ENCODE measurements at regions not wholly inside any gene's neighbourhood (a gene's known extent, or its start where the extent isn't known, plus 50 kb on each side); places are given as distances from the start of the nearest gene placed in this dataset.

DNA sequence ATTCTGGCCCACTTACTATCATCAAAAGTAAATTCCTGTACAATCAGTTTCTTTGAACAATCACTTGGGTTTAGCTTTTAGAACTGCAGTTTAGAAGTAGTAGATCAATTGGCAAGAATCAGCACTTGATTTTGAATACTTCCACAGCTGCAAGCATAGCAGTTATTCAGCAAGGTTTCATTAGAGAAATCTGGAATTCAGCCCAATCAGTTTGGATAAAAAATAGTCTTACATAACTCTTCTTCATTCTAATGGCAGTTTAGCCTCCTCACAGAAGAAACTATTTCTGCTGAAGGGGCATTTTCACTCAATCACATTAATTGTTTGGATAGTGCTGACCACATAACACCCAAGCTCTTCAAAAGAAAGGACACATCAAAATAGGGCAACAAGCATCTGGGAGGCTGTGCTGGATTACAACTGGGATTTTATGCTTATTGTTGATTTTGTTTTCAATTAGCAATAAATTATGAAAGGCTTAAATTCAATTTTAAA is 336.2 kb upstream of the PDE4D start:
- no peaks in the 10 kb centered on the region for H3K27me3 ChIP-seq
- no peaks in the 10 kb centered on the region for H3K4me1 ChIP-seq
- H3K27ac ChIP-seq = no peak overlapping the region
- intact Hi-C loops (cut with DNase I) = no loop called here
- TF ChIP-seq POLR2A (IDR thresholded peaks at IDR 0.05) (no peak), CTCF (IDR thresholded peaks at IDR 0.05) (no peak)
- no peak for DNase-seq
- H3K4me3 ChIP-seq = no peak overlapping the region
- no peaks in the 10 kb centered on the region for H3K9me3 ChIP-seq
- H3K36me3 ChIP-seq = no peaks in the 10 kb centered on the region

DNA sequence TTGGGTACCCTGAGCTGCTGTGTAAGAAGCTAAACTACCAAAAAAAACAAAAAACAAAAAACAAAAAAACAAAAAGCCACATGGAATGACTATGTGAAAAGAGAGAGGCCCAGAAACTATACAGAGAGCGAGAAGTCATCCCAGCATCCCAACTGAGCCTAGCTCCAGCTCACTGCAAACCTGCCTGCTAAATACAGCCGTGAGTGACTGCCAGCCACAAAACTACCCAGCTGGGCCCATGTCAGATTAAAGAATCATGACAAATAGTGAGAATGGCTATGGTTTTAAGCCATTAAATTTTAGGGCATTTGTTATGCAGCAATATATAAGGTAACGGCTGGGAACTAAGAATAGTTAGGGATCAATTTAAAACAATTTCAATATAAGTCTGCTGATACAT is 335.1 kb upstream of the PDE4D start:
- H3K27ac ChIP-seq = no peak overlapping the region
- no peaks in the 10 kb centered on the region for H3K9me3 ChIP-seq
- H3K4me3 ChIP-seq = no peak overlapping the region
- WGBS, 2 donors = 74 to 86% methylated on average over 3 of the region's 3 CpGs
- H3K27me3 ChIP-seq = no peaks in the 10 kb centered on the region
- TF ChIP-seq CTCF (IDR thresholded peaks at IDR 0.05) (no peak), POLR2A (IDR thresholded peaks at IDR 0.05) (no peak)
- no peaks in the 10 kb centered on the region for H3K4me1 ChIP-seq
- no peak for DNase-seq
- intact Hi-C loops (cut with DNase I) = no loop called here
- H3K36me3 ChIP-seq = no peaks in the 10 kb centered on the region

GRCh38 chr5:60226128-60226527 is 332.6 kb upstream of the PDE4D start:
- DNase-seq = no peak
- intact Hi-C loops (cut with DNase I) = no loop called here
- H3K4me1 ChIP-seq = no peaks in the 10 kb centered on the region
- TF ChIP-seq POLR2A (IDR thresholded peaks at IDR 0.05) = no peak
- no peak for TF ChIP-seq CTCF (IDR thresholded peaks at IDR 0.05)
- H3K27ac ChIP-seq = no peak overlapping the region
- H3K36me3 ChIP-seq = no peaks in the 10 kb centered on the region
- H3K27me3 ChIP-seq = no peaks in the 10 kb centered on the region
- H3K4me3 ChIP-seq = no peak overlapping the region
- no peaks in the 10 kb centered on the region for H3K9me3 ChIP-seq

- no peak for TF ChIP-seq POLR2A (IDR thresholded peaks at IDR 0.05)
- TF ChIP-seq CTCF (IDR thresholded peaks at IDR 0.05) = no peak
- Histone ChIP-seq H3K4me3 (no peak overlapping the region), H3K36me3 (no peaks in the 10 kb centered on the region), H3K4me1 (no peaks in the 10 kb centered on the region), H3K9me3 (no peaks in the 10 kb centered on the region), H3K27ac (no peak overlapping the region), H3K27me3 (no peaks in the 10 kb centered on the region)
- 70 to 76% methylated on average over 3 of the region's 3 CpGs for WGBS, 2 donors
- no peak for DNase-seq
- intact Hi-C loops (cut with DNase I) = no loop called here
Observed at GRCh38 chr5:60223342-60223741, 329.8 kb upstream of the PDE4D start.

GRCh38 chr5:60219921-60220320 is 326.4 kb upstream of the PDE4D start:
- 60 to 80% methylated on average over 1 of the region's 1 CpG for WGBS, 2 donors
- Histone ChIP-seq H3K36me3 (no peaks in the 10 kb centered on the region), H3K4me1 (no peaks in the 10 kb centered on the region), H3K9me3 (no peaks in the 10 kb centered on the region), H3K27me3 (no peaks in the 10 kb centered on the region), H3K4me3 (no peak overlapping the region), H3K27ac (no peak overlapping the region)
- TF ChIP-seq CTCF (IDR thresholded peaks at IDR 0.05) (no peak), POLR2A (IDR thresholded peaks at IDR 0.05) (no peak)
- no peak for DNase-seq
- intact Hi-C loops (cut with DNase I) = no loop called here
